Adrenal gland (tissue), 5 donors: ENCODE measurements at regions not wholly inside any gene's neighbourhood (a gene's known extent, or its start where the extent isn't known, plus 50 kb on each side); places are given as distances from the start of the nearest gene placed in this dataset.

Experiments
- POLR2A ChIP-seq, 2 donors: fragments of 450-650 bp; IDR thresholded peaks; one replicate each; pipeline ENCODE4 v1.6.1; 2017; ENCODE audit warnings: antibody characterized with exemption in 2 of 2, mild to moderate bottlenecking in 2 of 2, moderate library complexity in 1 of 2
- TF ChIP-seq, protein P1 (sequence below), 6 experiments: fragments of 450-650 bp in 4 of 6; fragments of 200-600 bp in 2 of 6; sonication (generic) in 1 of 6; IDR thresholded peaks; 1 replicate in 5 of 6; 2 replicates in 1 of 6; pipeline versions ENCODE4 v1.5.1 to v1.8.0; 2016 to 2021; ENCODE audit warnings: antibody characterized with exemption in 6 of 6, mild to moderate bottlenecking in 2 of 6, moderate library complexity in 1 of 6
- donor health status: DM: no; HTN: no; CAD: no.

DNA sequence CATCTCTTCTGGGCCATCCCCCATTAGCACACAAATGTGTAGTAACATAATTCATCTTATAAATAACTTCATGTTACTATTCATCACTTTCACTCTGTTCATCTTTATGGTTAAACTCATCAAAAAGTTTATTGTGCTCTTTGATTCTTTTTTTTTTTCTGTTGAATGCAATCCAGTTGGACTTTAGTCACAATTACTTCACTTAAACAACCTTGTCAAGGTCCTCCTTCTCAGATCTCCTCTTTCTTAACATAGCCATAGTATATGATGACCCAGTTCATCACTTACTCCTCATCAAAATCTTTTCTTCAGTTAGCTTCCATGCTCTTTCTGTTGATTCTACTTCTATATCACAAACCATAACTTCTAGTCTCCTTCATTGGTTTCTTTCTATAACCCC is 80.2 kb upstream of the ZC3H15 start:
- no peak for TF ChIP-seq POLR2A (IDR thresholded peaks at IDR 0.05)
- TF ChIP-seq, protein P1, sequence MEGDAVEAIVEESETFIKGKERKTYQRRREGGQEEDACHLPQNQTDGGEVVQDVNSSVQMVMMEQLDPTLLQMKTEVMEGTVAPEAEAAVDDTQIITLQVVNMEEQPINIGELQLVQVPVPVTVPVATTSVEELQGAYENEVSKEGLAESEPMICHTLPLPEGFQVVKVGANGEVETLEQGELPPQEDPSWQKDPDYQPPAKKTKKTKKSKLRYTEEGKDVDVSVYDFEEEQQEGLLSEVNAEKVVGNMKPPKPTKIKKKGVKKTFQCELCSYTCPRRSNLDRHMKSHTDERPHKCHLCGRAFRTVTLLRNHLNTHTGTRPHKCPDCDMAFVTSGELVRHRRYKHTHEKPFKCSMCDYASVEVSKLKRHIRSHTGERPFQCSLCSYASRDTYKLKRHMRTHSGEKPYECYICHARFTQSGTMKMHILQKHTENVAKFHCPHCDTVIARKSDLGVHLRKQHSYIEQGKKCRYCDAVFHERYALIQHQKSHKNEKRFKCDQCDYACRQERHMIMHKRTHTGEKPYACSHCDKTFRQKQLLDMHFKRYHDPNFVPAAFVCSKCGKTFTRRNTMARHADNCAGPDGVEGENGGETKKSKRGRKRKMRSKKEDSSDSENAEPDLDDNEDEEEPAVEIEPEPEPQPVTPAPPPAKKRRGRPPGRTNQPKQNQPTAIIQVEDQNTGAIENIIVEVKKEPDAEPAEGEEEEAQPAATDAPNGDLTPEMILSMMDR (IDR thresholded peaks at IDR 0.05) = no peak
